HepG2 (cell line): ENCODE measurements at regions not wholly inside any gene's neighbourhood (a gene's known extent, or its start where the extent isn't known, plus 50 kb on each side); places are given as distances from the start of the nearest gene placed in this dataset.

ENCODE experiments used
- CTCF ChIP-seq: sonication (generic); formaldehyde crosslinking; IDR thresholded peaks from 2 replicates; pipeline ENCODE4 v1.5.0; 2020; ENCODE audit warnings: mild to moderate bottlenecking, missing genetic modification reagents, moderate library complexity
- ELF4 ChIP-seq: sonication (generic); formaldehyde crosslinking; IDR thresholded peaks from 2 replicates; pipeline ENCODE4 v1.5.0; 2020; ENCODE audit warnings: missing genetic modification reagents, mild to moderate bottlenecking, moderate library complexity, borderline replicate concordance
- RAD21 ChIP-seq: fragments of 450-650 bp; formaldehyde crosslinking; IDR thresholded peaks from 2 replicates; pipeline ENCODE4 v1.5.0; 2020; ENCODE audit warnings: mild to moderate bottlenecking
- ZBTB40 ChIP-seq, 2 experiments: fragments of 450-650 bp in 1 of 2; sonication (generic) in 1 of 2; formaldehyde crosslinking in 1 of 2; IDR thresholded peaks; 2 replicates each; pipeline versions ENCODE4 v1.6.1 to v1.8.0; 2016 to 2022; ENCODE audit warnings: antibody characterized with exemption in 1 of 2, mild to moderate bottlenecking in 1 of 2, missing genetic modification reagents in 1 of 2
- ZNF672 ChIP-seq: sonication (generic); formaldehyde crosslinking; IDR thresholded peaks from 2 replicates; pipeline ENCODE4 v1.8.1; 2022; ENCODE audit warnings: missing genetic modification reagents

GRCh38 chr7:35334506-35334905 lies 80.6 kb upstream of the TBX20 start:
- TF ChIP-seq RAD21 (no peak), CTCF (CRISPR knock-in tag) (no peak), ZBTB40 (IDR thresholded peaks at IDR 0.05) (no peak), ZBTB40 (CRISPR knock-in tag; IDR thresholded peaks at IDR 0.05) (no peak), ELF4 (CRISPR knock-in tag) (no peak), ZNF672 (CRISPR knock-in tag) (no peak)
